ENCODE measurements at regions not wholly inside any gene's neighbourhood (a gene's known extent, or its start where the extent isn't known, plus 50 kb on each side); places are given as distances from the start of the nearest gene placed in this dataset.

DNA sequence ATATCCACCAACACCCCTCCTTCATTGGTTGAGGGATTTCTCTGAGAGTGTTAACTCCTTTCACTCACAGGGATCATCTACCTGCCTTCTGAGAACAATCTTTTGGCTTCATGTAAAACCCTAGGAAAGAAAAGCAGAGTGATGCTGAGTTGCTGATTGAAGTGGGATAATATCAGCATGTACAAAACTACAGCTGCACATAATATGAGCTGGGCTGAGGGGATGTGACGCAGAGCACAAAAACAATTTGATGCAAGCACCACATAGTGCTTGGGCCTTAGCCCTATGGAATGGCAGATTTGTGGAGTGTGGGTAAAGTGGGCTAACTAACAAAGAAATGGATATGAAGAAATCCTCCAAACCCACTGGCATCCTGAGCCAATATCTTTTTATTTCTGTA lies 267.6 kb upstream of the KCNH8 start:
- DNase-seq, result no peak

DNA sequence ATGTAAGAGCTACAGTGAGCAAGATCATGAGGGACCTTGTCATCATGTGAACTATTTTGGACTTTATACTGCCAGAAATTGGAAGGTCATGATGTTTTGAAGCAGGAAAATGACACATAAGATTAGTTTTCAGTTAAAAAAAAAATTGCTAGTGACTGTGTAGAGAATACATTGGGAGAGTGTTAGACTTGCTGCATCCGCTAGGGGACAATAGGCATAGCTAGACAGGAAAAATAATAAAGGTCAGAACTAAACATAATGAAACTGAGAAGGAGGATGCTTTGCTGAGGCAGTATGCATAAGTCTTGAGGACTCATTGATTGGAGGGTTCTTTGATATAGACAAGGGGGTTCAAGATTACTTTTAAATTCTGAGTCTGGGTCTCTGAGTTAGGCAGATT lies 275.8 kb upstream of the KCNH8 start:
- no peak for DNase-seq

DNA sequence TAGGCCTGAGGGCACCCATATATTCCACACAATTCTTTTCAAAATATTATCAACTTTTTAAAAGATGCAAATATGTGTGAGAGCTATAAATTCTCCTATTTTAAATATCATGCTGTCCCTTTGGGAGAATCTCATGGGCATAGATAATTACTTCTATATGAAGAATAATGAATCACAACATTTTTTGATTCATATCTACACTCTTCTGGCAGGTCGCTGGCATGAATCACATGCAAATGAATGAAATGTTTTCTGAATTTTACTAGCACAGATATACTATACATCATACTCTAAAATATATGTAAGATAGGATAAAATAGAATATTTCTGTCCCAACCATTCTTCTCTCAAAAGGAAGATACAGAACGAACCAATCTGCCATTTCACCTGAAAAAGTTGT lies 277.7 kb upstream of the KCNH8 start:
- DNase-seq, result no peak

DNA sequence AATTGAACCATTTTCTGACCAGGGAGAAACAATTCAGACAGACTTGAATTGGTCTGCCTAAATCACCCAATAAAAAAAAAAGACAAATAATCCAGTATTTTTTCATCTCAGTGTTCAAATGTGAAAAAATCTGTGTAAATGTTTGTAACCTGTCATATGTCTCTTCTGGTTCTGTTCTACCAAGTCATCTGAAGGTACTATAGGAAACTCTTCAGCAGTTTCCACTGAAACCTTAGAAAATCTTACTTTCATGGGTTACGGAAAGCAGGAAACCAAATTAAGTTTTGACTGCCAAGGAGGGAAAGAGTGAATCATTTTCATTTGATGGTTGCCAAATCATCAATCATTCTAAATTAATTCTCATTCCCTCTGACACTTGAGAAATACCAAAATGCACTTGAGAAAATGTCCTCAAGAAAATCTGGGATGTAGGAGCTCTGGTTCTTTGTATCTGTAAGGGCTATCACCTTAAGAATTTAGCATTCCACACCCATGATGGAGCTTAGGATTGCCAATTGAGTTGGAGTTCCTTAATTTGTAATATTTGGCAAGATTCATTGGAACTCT lies 278.2 kb upstream of the KCNH8 start:
- no peak for DNase-seq

DNA sequence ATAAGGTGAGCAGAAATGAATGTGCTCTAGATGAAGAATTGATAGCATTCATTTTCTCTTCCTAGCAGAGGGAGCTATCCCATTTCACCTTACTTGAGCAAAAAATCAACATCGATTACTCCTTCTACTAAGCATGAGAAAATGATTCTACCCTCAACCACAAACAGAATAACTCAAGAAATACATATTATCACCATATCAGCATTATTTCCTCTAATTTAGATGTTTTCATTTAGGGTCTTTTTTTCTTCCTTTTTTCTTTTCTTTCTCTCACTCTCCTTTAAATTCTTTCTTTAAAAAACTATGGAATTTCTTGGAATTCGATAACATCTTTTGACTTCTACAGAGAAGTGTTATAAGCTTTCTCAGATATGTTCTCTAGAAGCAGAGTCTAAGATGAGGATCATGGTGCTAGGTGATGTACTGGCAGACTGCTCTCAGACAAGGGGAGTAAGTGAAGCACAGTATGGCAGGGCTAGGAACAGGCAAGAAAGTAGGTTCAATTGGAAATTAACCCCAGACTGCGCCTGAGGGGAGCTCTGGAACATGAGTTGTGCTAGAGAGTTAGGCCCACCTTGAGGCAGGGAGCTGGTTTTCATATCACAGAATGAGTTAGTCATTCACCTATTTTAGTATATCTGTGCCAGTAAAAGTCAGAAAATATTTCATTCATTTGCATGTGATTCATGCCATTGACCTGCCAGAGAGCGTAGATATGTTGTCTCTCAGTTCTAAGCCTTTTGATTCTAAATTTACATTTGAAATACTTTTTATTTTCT lies 279.2 kb upstream of the KCNH8 start:
- DNase-seq, result no peak

DNA sequence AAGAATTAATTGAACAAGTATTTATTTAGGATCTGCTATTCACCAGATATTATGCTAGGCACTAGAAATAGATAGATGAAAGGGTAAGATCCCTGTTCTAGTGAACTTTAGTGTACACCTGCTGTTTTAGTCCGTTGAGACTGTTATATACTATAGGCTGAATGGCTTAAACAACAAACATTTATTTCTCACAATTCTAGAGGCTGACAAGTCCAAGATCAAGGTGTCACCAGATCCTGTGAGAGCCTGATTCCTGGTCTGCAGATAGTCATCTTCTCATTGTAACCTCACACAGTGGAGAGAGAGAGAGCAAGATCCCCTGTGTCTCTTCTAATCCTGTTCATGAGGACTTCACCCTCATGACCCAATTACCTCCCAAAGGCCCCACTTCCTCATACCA lies 281.4 kb upstream of the KCNH8 start:
- no peak for DNase-seq

DNA sequence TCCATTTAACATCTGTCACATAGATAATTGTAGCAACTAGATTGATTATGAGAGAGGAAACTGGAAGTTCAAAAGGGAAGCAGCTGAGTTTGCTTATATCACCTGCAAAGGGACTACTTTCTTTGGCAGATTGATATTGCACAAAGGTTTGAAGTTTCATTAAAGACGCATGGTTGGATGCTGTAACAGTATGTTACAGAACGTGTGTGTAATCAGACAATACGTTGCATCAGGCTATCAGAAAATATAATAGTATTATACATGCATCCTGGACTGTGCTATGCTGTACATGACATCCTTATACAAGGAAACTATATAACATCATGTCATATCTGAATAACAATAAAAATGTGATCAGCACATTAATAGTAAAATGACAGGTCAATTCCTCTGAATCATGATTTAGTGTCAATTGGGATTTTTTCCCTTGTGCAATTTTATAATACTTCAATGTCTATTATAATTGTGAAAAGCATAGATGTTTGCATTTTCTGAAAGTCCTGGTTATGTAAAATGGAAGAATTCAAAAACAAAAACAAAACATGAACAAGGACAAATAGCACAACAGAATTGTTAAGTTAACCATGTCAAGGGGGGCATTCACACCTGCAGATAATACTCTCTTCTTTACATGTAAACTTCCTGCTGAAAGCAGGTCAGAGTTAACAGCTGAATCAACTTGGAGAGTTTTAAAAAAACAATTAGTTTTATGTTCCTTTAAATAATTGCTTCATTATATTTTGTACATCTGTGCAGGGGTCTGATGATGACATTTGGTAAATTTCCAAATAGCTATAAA lies 283.2 kb upstream of the KCNH8 start:
- DNase-seq, result no peak

DNA sequence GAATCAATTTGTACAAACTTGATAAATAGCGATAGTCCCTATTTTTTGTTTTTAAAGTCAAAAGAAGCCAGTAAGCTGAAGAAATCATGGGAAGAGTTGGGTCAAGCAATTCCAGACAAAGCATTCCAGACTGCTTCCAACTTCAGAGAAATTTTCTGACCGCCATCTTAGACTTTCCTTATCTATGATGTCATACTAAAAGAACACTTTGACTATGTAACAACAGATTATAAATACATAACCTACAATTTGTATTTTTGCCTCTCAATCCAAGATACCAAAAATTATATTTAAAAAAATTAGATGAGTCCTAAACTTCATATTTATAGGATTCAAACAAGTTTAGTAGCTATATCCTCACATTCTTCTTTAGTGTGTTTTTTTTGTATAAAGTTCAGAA lies 286.2 kb upstream of the KCNH8 start:
- DNase-seq, result no peak

DNA sequence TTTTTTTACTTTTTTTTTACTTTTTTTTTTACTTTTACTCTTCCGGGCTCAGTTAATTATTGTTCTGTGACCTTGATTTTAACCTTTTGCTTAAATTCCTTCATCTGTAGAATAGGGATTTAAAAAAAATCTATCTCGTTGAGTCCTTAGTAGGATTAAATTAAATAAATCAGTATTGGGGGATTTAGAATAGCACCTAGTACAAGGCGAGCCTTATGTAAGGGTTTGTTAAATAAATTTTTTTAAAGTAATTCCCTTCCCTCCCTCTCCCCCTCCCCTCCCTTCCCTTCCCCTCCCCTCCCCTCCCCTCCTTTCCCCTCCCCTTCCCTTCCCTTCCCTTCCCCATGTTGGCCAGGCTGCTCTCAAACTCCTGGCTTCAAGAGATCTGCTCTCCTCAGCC lies 287.2 kb upstream of the KCNH8 start:
- DNase-seq, result no peak

DNA sequence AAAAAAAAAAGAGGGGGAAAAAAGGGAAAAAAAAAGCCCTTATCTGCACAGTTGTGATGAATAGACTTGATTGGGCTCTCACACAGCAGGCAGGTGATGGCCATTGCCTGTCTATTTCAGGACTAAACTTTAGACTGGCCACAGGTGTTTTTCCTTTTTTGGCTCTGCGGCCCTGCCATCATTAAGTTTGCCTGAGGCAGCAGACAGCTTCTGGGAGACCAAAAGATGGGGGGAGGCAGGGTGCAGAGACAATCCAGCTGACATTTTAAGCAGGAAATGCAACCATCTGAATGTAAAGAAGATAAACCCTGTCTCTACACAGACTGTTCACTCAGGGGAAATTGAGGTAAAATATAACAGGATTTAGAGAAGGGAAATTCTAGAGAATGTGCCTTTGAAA lies 295.0 kb upstream of the KCNH8 start:
- no peak for DNase-seq

DNA sequence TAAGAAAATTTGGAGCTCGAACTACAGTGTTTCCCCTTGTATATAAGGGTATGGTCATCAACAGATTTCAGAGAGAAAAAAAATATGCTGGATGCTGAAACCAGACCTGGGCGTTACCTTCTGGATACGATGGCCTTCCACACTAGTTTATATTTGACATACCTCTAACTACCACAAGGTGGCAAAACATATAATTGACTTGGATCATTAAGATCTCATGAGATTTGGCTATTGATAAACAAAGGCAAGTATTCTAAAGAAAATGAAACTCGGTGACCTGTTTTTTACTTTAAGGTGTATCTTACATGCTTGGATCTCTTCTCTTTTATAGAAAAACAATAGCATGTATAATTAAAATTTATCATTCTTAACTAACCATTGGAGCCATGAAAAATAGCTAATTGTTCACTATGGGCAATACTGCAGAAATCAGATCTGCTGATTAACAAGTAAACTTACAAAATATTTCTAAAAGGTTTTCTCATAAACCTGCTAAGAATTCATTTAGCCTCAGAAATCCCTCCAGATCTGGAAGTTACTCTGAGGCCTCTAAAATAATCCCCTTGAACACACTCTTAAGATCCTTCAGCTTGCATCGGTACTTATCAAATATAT lies 300.6 kb upstream of the KCNH8 start:
- DNase-seq, result no peak

DNA sequence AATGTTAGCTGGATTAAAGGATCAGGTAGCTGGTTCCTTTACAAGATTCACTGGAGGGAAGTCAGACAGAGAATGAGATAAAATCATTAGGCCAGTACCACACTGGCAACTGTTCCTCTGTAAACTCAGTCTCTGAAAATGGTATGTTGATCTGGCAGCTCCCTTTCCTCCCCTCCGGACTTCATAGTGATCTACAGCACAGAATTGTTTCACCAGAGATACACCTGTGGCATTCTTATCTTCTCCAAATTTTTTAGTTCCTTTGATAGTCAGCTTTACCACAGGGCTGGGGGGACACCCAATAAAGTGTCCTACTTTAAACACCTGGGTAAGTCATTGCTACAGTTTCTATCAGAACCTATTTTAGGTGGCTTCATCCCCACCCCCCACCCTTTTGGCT lies 304.3 kb upstream of the KCNH8 start:
- no peak for DNase-seq

DNA sequence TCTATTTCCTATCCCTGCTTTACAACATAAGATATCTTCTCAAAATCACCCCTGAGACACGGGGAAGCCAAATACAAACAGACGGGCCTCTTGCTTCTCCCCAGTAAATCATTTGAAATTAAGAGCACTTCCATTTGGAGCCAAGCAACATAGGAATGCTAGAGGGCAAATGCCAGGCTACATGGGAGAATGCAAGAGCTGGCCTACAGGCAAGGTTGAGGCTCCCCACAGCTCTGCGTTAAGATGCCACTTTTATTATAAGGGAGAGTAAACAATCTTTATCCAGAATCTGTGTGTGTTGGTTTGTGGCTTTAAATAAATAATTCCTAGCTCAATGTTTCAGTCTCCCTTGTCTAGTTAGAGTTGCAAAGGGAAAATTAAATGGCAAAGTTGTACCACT lies 305.1 kb upstream of the KCNH8 start:
- no peak for DNase-seq

DNA sequence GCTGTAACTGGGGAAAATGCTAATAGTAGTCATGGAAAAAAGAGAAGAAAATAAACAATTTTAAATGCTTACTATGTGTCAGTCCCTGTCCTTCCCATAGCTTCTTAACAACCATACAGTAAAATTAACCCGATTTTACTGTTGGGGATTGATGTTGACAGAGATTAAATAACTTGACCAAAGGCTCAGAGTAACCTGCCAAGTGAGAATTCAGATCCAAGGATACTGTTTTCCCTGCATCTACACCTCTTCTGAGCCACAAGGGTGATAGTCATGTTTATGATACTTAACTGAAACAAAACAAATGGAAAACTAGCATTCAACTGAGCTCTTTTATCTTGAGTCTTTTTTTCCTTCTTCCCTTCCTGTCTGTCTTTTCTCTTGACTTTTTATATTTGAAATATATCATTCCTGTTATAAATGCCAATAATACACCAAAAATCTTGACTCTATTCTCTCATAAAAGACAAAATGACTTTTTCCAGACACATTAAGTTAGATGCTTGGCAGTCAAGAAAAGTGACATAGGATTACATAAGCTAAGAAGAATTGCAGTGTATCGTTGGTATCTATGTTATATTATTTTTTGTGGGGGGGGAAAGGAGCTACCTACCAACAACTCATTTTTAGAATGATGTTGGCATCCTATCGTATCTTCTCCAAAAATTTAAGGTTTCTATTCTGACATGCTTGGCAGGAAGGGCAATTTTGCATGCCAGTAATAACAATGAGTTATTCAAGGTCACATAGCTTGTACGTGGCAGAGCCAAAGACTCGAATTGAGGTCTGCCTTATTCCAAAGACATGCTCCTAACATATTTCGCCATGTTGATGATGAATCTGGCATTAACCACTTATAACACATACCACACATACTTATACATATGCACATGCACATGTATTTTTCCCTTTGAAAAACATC lies 306.6 kb upstream of the KCNH8 start:
- DNase-seq, result no peak

DNA sequence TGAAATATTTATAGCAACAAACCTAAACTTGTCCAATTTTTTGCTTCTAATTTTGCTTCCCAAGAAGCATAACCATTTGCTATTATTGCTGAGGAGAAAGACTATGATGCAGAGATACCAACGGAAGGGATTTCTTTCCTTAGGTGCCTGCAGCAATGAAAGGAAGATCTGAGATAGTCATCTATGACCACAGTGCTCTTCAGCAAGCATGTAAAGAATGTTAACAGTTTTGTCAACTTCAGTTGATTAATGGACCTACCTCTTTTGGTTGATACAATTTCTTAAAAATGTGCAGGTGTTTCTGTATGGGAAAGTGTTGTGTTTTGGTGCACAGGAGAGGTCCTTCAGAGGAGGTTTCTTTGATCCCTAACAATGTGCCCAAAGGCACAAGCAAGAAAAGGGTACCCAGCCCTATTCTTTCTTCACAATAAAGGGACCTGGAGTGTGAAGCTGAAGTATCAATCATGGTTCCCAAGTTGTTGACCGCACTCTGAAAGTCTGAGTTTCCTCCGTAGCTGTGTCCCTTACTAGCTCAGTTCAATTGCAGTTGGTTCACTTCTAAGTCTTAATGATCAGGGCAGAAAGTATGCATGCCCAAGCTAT lies 307.7 kb upstream of the KCNH8 start:
- DNase-seq, result no peak

DNA sequence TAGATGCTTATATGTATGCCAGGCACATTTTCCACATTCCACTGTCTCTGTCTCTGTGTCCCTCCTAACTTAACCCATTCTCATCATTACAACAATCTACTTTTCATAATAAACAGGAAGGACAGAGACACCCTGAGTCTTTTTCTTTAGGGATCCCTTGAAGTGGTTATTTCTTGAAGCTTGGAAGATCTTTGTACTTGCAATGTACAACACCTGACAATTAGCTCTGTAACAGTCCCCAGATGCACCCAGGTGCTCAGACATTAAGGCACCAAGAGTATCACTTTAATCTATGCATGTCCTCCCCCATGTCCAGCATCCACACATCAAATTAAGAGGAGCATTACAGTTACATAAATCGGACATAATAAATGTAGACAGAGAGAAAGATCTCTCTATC lies 309.6 kb upstream of the KCNH8 start:
- no peak for DNase-seq

DNA sequence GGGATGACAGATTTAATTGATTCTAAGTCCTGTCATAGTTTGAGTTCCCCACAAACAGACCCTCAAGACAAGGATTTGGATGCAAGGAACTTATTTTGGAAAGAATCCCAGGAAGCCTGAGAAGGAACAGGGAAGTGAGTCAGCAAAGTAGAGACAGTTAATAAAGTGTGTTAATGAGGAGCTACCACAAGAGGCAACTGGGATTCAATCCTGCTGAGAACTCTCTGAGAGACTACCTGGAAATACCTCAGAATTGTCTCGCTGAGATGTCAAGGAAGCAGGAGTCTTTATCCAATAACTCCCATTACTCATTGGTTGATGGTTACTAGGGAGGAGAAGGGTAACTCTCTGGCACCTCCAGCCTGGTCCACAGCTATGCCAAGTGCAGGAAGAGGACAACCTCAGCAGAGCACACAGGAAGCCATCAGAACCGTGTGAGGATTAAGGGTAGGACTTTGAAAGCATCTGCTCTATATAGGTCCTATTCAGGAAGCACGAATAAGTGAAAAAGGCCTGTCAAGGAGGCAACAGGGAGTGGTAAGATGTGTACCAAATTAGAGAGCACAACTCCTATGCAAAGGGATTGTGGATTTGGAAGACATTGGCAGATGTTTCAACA lies 311.1 kb upstream of the KCNH8 start:
- no peak for DNase-seq

DNA sequence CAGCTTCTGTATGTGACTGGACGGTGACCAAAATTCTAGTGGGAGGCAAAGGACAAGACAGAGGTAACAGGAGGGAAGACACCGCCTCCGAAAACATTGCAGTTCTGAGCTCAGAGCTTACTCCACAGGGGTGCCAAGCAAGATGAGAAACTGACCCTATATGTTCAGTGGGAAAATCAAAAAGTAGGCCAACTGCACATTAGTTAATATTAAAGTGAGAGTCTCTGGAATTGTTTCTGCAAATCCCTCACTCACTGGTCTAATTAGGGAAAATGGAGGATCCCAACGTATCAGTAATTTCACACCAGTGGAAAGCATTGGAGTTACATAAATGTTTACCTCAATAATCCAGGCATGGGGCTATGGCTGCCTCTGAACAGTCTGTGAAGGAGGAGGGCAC lies 313.3 kb upstream of the KCNH8 start:
- no peak for DNase-seq

DNA sequence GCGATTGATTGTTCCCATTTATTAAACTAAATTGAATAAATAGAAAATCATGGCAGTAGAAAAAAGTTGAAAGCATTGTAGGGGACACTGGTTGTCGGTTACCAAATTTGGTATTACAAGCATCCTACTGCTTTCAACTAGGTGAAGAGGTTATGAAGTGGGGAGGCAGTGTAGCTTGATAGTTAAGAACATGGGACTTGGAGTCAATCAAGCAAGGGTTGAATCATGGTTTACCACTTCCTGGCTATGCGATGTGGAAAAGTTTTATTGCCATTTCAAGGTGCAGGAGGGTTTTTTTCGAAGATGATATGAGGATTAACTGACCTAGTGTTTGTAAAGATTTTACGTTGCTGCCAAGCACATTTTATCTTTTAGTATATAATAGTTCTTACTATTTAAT lies 318.2 kb upstream of the KCNH8 start:
- no peak for DNase-seq

DNA sequence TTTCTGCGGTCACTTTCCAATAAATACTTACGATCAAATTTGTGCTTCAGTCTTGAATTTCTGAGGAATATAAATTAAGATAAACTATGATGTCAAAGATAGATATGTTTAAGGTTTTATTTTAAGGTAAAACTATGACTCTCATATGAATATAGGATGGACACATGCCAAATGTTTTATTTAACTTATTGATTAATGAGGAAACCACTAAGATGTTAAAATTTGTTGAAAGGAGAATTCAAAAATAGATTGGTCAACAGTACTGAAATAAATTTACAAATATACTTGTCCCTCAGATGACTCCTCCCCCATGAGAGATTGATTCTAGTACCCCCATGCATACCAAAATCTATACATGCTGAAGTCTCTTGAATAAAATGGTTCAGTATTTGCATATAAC lies 319.7 kb upstream of the KCNH8 start:
- no peak for DNase-seq

DNA sequence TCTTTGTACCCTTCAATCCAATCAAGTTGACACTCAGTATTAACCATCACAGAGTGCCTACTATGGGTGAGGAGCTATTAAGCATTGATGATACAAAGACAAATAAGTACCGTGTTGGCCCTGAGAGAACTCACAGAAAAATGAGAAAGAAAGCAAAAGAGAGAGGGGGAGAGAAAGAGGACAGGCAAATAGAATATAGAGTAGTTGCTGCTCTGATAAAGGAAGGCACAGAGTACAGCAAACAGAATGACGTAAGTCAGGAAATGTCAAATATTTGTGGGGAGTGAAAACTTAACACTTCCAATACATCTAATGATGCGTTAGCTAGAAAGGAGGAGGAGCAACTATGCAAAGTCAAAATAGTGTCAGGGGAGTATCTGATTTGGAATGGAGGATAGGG lies 320.6 kb upstream of the KCNH8 start:
- no peak for DNase-seq

DNA sequence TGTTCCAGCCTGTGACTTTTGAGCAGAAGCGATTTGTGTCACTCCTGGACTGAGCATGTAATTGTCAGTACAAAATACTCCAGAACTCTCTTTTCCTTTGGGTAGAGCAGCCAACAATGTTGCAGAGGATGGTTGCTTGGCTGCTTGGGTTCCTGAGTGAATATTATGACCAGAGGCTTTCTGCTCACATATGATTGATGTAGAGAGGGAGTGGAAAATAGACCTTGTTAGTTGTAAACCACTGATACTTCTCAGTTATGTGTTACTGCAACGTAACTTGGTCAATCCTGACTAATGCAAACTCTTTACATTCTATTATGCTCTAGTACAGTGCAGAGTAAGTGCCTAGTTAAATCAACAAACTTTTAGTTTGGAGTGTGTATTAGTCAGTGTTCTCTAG lies 322.6 kb upstream of the KCNH8 start:
- DNase-seq, result no peak

Data from activated CD4-positive, alpha-beta T cell treated with anti-CD3 and anti-CD28 coated beads for 1 hour (primary cell).